DMS114 treated with DMSO at 0.1 percent for 48 hours (cell line): ENCODE measurements at regions not wholly inside any gene's neighbourhood (a gene's known extent, or its start where the extent isn't known, plus 50 kb on each side); places are given as distances from the start of the nearest gene placed in this dataset.
A peak's percentile ranks its signal among the peaks of the same experiment; 100 is the strongest.
"Not testable (repeated sequence)": the region's sequence is repeated elsewhere in the genome, so short reads cannot be mapped to it uniquely, and the experiment has no call there.

ENCODE experiments used
- DNase-seq: peaks from one replicate; lab custom pipeline; 2025; ENCODE audit not compliant: unreplicated experiment; lab: John Stamatoyannopoulos, UW

- DNase-seq = no peak
Measured at GRCh38 chr12:4193821-4194220, 79.7 kb upstream of the CCND2 start.

DNA sequence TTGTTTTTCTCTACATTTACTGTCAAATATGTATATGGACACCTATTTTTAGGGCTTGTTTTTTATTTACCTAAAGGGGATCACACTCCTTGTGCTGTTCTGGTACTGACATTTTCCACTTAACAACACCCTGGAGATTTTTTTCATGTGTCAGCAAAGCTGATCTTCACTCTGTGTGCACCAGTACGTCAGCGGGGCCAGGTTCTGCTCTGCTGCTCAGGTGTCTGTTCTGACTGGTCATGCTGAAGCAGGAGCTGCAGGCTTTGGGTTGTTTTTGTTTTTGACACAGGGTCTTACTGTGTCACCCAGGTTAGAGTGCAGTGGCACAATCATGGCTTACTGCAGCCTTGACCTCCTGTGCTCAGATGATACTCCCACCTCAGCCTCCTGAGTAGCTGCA is 81.9 kb upstream of the CCND2 start:
- no peak for DNase-seq

DNA sequence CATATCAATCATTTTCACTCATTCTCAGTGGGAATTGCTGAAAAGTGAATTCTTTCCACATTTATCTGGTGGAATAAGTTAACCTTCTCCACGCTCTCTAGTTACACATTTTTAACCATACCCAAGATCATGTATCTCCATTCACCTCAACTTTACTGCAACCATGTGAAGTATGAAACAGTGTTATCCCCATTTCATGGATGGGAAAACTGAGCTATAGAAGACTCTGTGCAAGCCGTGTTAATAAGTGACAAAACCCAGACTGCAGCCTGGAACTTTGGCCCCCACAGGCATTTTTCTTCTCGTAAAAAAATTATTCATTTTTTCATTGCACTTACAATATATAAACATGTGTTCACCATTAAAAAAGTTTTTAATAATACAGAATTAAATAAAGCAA is 82.4 kb upstream of the CCND2 start:
- no peak for DNase-seq

DNA sequence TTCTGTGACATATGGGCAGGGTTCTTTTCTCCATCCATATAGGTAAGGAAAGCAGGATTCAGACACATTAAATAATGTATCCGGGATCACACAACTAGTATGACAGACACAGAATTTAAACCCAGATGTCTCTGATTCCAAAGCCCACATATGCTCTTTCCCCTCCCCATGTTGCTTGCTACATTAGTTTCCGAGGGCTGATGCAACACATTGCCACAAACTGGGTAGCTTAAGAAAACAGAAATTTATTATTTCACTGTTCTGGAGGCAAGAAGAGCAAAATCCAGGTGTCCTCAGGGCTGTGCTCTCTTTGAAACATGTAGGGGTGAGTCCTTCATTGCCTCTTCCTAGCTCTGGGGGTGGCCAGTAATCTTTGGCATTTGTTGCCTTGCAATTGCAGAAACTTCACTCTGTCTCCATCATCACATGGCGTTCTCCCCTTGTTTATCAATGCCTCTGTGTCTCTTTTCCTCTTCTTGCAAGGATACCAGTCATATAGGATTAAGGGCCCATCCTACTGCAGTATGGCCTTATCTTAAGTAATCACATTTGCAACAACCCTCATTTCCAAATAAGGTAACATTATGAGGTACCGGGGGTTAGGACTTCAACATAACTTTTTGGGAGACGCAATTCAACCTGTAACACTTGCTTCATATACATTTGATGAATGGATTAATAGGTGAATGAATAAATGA is 83.0 kb upstream of the CCND2 start:
- DNase-seq = no peak

GRCh38 chr12:4189721-4190120 is 83.8 kb upstream of the CCND2 start:
- no peak for DNase-seq

DNA sequence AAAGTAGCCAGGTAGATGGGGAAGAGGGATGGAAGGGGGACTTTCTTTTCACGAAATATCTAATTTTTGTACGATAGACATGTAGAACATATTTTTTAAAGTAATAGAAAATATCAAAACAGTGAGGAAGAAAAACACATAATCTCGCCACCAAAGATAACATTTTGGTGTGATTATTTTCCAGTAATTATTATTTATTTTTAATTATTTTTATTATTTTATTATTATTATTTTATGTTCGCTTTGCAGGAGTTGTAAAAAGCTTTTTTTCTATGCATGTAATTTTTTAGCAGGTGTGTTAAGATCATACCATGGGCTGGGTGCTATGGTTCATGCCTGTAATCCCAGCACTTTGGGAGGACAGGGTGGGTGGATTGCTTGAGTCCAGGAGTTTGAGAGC is 85.6 kb upstream of the CCND2 start:
- DNase-seq = no peak

DNA sequence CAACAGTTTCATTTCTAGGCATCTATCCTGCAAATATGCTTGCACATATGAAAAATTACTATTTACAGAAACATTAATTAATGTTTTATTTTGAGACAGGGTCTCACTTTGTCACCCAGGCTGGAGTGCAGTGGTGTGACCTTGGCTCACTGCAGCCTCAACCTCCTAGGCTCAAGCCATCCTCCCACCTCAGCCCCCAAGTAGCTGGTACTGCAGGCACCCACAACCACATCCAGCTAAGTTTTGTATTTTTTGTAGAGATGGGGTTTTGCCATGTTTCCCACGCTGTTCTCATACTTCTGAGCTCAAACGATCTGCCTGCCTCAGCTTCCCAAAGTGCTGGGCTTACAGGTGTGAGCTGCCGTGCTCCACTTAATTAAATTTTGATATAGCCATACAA is 86.2 kb upstream of the CCND2 start:
- DNase-seq = not testable (repeated sequence)

DNA sequence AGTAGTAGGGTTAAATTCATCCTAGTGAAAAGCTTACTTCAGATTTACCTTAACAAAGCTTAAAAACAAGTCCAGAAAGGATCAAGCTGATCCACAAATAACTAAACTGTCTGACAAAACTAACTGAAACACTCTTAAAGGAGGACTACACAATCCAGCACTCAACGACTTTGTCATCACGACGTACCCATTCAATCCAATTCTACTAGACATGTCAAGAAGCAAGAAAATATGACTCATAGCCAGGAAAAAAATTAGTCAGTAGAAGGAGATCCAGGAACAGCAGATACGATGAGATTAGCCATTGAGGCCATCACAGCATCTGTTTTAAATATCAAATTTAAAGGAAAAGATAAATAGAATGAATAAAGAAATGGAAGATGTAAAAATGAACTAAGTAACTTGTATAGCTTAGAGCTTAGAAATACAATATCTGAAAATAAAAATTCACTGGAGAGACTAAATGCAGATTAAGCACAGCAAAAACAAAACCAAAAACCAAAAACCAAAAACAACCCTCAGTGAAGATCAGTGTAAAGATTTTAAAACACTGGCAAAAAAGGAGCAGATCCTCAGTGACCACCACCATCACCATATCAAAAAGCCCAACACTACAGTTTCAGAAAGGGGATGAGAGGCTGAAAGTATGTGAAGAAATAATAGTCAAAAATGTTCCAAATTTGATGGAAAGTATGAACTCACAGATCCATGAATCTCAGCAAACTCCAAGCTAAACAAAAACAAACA is 95.0 kb upstream of the CCND2 start:
- no peak for DNase-seq

DNA sequence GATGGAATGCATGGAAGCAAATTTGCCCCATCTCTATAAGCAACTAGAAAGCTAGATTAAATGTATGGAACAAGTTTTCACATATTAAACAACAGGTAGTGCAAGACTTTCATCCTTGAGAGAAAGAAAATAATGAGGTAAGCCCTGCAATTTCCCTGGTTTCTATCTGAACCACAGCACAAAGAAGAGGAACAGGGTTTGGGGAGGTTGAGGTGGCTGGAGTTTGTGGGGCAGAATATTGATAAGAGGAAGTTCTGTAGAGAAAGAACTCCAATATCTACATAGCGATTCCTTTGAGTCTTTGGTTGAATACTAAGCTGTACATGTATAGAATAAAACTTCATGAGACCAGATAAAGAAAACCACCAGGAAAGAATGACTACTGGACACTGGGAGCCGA is 96.3 kb upstream of the CCND2 start:
- DNase-seq = no peak

- DNase-seq = no peak
Measured at GRCh38 chr12:4176168-4176567, 97.4 kb upstream of the CCND2 start.

DNA sequence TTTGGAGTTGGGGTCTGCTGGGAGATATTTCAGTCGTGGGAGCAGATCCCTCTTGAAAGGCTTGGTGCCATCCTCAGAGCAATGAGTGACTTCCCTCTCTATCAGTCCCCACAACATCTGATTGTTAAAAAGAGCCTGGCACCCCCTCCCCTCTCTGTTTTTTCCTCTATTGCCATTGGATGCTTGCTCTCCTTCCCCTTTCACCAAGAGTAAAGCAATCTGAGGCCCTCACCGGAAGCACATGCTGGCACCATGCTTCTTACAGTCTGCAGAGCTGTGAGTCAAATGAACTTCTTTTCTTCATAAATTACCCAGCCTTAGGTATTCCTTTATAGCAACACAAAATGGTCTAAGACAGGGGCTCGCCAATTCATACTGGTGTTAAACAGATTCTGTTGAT is 99.1 kb upstream of the CCND2 start:
- no peak for DNase-seq

GRCh38 chr12:4172999-4173398 is 100.6 kb upstream of the CCND2 start:
- no peak for DNase-seq

GRCh38 chr12:4171742-4172141 is 101.8 kb upstream of the CCND2 start:
- DNase-seq = no peak

- no peak for DNase-seq
Measured at GRCh38 chr12:4169959-4170358, 103.6 kb upstream of the CCND2 start.

- DNase-seq = no peak
Measured at GRCh38 chr12:4169531-4169930, 104.0 kb upstream of the CCND2 start.

DNA sequence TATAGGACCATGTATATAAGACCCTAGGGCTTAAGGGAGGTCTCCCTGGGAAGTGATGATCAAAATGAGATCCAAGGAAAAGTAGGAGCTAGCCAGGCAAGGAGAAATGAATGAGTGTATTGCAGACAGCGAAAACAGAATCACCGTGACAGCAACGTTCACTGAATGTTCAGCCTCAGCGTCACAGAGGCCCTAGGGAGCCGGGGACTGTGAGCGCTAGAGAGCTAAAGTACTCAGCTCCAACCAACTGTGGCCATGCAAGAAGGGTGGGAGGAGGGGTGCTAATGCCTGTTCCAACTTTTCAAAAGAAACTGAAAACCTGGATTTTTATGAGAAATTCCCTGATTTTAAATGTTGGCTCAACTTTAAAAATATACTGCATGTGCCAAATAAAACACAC is 105.5 kb upstream of the CCND2 start:
- DNase-seq = no peak

DNA sequence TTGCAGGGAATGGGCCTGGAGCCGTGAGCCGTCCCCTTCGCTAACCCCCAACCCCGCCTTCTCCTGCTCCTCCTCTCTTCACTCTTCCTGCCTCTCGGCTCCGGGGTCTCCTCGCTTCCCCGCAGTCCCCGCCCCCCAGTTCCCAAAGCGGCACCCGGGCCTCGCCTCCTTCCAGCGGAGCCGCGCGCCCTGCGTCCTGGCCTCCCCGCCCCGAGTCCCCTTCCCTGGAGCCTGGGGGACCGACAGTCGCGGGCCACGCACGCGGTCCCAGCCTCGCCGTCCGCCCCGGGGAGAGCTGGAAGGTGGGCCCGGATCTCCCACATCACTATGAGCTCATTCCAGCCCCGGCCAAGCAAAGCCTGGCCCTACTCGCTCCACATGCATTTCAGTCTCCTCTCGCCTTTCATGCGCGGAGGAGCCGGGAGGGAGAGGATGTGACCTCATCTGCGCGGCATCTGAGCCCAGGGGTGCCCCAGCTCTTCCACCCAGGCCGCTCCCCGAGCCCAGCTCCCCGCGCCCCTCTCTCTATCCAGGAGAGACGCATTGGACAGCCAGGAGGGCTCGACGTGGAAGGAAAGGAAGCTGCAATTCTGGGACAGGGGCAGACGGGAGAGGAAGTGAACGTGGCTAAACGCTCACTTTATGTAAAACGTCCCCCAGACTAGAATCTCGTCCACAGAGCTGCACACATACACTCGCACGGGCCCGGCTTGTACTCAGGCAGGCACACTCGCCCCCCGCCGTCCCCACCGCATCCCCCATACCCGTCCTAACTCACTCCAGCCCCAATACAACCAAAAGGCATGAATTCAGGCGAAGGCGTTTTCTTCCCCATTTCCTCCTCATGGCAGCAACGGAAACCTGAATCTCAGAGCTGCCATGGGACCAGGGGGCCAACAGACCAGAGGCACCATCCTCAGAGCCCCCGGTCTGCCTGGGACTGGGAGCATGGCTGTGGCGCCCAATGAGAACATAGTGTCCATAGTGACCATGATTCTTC is 108.7 kb upstream of the CCND2 start:
- peak; percentile 22 for DNase-seq

DNA sequence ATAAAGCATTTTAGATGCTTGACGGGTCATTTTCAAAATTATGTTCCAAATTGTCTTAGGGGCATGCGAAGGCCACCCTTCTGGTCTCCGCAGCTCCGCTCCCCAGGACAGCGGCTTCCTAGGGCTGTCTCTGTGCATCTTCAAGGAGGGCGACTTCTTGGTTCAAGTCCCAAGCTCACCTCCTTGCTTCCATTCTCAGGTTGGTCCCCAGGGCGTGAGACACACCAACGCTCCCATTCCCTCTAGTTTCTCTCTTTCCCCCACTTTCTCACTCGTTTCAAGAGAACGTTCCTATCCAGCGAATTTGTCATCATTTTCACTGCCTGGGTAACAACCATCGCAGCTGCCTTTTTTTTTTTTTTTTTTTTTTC is 109.4 kb upstream of the CCND2 start:
- no peak for DNase-seq

DNA sequence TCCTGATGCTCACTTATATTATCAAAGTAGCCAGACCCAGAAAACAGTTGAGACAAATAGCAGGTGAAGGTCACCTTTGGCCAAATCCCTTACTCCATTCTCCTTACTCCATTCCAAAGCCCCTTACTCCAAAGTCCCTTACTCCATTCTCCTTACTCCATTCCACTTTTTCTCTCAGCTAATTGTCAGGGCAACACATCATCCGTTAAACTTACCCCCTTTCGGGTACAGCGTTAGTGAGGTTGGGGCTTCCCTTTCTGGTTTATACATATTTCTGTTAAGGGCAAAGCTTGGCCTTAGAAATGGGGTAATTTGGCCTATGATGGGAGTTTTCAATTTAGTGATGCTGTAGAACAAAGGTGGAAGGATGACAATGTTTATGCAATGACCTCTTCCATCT is 111.8 kb upstream of the CCND2 start:
- DNase-seq = no peak

GRCh38 chr12:4160314-4161040 is 113.1 kb upstream of the CCND2 start:
- DNase-seq = no peak

GRCh38 chr12:4159851-4160250 is 113.7 kb upstream of the CCND2 start:
- DNase-seq = no peak
